ENCODE measurements at regions not wholly inside any gene's neighbourhood (a gene's known extent, or its start where the extent isn't known, plus 50 kb on each side); places are given as distances from the start of the nearest gene placed in this dataset.

DNA sequence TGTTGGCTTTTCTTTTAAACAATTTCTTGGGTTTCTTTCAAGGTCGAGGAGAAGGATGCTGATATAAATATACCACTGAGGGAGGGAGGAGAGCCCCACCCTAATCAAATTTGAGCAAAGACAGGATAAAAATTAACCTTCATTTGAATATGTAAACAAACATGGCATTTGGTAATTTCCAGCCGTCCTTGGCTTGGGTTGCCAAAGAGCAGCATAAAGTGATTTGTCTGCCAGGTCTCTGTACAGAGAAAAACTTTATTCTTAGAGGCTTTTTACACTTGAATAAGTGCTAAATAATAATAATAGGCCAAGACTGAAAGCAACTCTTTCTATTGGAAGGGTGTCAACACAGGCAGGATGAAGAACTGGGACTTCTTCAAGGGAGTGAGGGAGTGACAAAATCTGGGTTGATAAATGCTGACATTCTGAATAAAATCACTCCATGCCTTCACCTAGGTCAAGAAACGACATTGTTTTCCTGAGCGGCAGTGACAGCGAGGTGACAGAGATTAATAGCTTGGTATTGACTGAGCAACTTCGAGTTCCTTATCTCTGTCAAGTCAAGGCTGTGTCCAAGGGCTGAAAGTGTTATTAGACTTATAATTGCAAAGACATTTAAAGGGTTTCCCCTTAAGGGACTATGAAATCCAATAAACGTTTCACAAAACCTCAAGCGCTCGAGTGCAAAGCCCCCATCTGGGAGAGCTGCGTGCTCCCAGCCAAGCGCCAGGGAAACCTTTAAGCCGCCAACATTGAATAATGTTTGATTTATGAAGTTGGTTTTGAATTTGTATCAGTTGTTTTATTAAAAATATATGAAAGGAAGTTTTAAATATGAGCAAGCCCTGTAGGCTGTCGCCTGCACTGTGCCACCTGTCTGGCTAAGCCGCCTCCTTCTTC, 269.5 kb upstream of the N4BP1 start:
- no peak for DNase-seq
- H3K36me3 Mint-ChIP-seq (ENCODE audit: low read depth): no peaks in the 10 kb centered on the region
- no peaks in the 10 kb centered on the region for H3K9me3 Mint-ChIP-seq
- ChIA-PET POLR2A (no interaction called here), CTCF (no interaction called here)
- H3K4me3 Mint-ChIP-seq: no peak overlapping the region
- H3K27ac Mint-ChIP-seq: no peak overlapping the region
- H3K4me1 Mint-ChIP-seq: no peaks in the 10 kb centered on the region
- H3K27me3 Mint-ChIP-seq: no peaks in the 10 kb centered on the region

DNA sequence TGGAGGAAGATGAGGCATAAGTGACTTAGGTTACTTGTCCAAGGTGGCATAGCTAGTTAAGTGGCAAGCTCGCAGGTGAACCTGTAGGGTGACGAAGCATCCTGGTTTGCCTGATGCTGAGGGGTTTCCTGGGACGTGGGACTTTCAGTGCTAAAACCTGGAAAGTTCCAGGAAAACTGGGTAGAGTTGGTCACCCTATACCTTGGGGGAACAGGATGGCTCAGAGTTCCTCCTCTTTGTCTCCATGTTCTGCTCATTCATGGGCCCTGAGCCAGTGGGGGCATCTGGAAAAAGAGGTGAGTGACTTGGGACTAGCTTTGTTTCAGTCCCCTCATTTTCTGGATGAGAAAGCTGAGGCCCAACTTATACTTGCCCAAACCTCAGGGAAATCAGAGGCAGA, 268.0 kb upstream of the N4BP1 start:
- DNase-seq: no peak
- ChIA-PET POLR2A (no interaction called here), CTCF (no interaction called here)
- no peaks in the 10 kb centered on the region for H3K9me3 Mint-ChIP-seq
- H3K36me3 Mint-ChIP-seq (ENCODE audit: low read depth): no peaks in the 10 kb centered on the region
- no peaks in the 10 kb centered on the region for H3K4me1 Mint-ChIP-seq
- no peak overlapping the region for H3K27ac Mint-ChIP-seq
- H3K27me3 Mint-ChIP-seq: no peaks in the 10 kb centered on the region
- no peak overlapping the region for H3K4me3 Mint-ChIP-seq

- no peaks in the 10 kb centered on the region for H3K36me3 Mint-ChIP-seq (ENCODE audit: low read depth)
- no peak overlapping the region for H3K4me3 Mint-ChIP-seq
- DNase-seq: no peak
- ChIA-PET POLR2A (no interaction called here), CTCF (no interaction called here)
- no peaks in the 10 kb centered on the region for H3K27me3 Mint-ChIP-seq
- peaks cover 6% of the 10 kb centered on the region for H3K9me3 Mint-ChIP-seq
- no peak overlapping the region for H3K27ac Mint-ChIP-seq
- H3K4me1 Mint-ChIP-seq: no peaks in the 10 kb centered on the region
Measured at GRCh38 chr16:48870141-48870540, 260.2 kb upstream of the N4BP1 start.

DNA sequence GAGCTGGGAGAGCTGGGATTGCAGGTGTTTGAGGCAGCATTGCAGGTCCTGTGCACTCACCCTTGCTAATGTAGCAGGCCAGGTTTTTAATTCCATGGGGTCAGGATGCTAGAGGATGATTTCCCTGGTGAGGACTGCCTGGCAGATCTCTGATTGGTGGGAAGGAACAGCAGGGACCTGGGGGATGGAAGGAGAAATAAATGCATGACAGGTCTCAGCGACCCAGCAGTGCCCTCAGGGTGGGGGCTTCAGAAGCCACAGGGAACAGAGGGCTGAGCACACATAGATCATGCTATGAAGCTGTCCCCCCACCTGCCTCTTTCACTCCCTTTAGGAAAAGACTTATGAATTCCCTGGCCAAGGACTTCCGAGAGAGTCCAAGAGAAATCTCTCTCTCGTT, 255.5 kb upstream of the N4BP1 start:
- POLR2A ChIA-PET: no interaction called here
- peaks cover 13% of the 10 kb centered on the region for H3K9me3 Mint-ChIP-seq
- no peak for DNase-seq
- no peaks in the 10 kb centered on the region for H3K27me3 Mint-ChIP-seq
- no peaks in the 10 kb centered on the region for H3K36me3 Mint-ChIP-seq (ENCODE audit: low read depth)
- H3K4me3 Mint-ChIP-seq: no peak overlapping the region
- CTCF ChIA-PET: no interaction called here
- no peak overlapping the region for H3K27ac Mint-ChIP-seq
- H3K4me1 Mint-ChIP-seq: no peaks in the 10 kb centered on the region

DNA sequence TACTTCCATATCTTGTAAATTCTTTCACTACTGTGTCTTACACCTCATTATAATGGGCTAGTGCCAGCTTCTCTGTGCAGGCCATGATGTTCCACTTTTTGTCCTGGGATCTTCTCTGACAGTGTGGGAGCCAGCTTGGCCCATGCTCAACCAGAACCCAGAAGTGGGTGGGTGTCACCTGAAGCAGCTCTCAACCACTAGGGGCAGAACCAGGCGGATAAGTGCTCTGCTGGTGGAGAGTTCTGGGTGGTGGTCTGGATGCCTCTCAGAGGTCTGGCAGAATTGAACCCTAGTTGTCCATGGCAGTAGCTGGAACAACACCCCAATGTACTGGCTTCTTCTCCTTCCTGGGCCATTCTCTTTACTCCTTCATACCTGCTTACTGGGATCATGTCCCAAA, 254.1 kb upstream of the N4BP1 start:
- ChIA-PET CTCF (no interaction called here), POLR2A (no interaction called here)
- no peak for DNase-seq
- Mint-ChIP-seq H3K36me3 (ENCODE audit: low read depth) (no peaks in the 10 kb centered on the region), H3K27me3 (no peaks in the 10 kb centered on the region), H3K9me3 (peaks cover 13% of the 10 kb centered on the region), H3K27ac (no peak overlapping the region), H3K4me1 (no peaks in the 10 kb centered on the region), H3K4me3 (no peak overlapping the region)

DNA sequence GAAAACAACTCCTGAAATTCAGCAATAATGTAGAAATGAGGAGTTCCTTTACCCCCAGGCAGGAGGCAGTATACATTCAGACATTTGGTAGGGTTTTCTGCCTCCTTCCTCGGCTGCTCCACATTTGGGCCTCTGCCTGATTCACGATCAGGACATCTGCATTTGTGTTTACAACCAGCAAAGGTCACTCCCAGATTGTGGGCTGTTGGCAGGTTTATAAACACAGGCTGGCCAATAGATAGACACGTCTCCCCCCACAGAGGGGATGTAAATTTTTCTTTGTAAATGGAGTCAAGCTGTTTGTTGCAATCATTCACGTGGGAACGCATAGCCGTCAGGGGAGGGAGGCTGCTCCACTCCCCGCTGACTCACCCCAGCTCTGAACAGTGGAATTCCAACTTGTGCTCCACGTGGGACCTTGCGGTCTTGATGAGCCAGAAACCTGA, 252.1 kb upstream of the N4BP1 start:
- ChIA-PET POLR2A (interaction anchor here (1.0 kb wide), 1 partner anchor 33 kb away, joined by 3 read pairs; no protein-coding TSS in a partner anchor), CTCF (no interaction called here)
- no peak overlapping the region for H3K27ac Mint-ChIP-seq
- no peaks in the 10 kb centered on the region for H3K36me3 Mint-ChIP-seq (ENCODE audit: low read depth)
- no peaks in the 10 kb centered on the region for H3K27me3 Mint-ChIP-seq
- DNase-seq: no peak
- no peak overlapping the region for H3K4me3 Mint-ChIP-seq
- no peaks in the 10 kb centered on the region for H3K4me1 Mint-ChIP-seq
- H3K9me3 Mint-ChIP-seq: peaks cover 7% of the 10 kb centered on the region

GRCh38 chr16:48860341-48860740, 250.4 kb upstream of the N4BP1 start:
- H3K9me3 Mint-ChIP-seq: peaks cover 7% of the 10 kb centered on the region
- no peaks in the 10 kb centered on the region for H3K36me3 Mint-ChIP-seq (ENCODE audit: low read depth)
- H3K27ac Mint-ChIP-seq: no peak overlapping the region
- POLR2A ChIA-PET: no interaction called here
- DNase-seq: no peak
- no peaks in the 10 kb centered on the region for H3K4me1 Mint-ChIP-seq
- no peaks in the 10 kb centered on the region for H3K27me3 Mint-ChIP-seq
- CTCF ChIA-PET: no interaction called here
- no peak overlapping the region for H3K4me3 Mint-ChIP-seq

DNA sequence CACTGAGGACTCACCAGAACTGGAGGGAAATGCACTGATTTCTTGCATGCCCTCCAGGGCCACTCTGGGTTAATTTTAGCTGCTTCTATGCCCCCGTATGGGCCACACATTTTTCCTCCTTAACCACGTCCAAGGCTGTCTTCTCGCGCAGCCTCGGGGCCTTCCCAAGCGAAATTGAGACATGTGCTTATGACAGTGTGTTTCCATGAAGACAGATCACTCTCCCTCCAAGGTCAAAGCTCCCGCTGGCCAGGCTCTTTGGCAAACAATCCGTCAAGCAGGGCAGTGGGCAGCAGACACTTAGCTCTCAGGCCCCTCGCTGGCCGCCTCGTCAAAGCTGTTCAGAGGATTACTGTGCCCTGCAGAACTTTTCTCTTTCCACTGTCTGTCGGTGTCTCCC, 243.0 kb upstream of the N4BP1 start:
- H3K36me3 Mint-ChIP-seq (ENCODE audit: low read depth): no peaks in the 10 kb centered on the region
- no peaks in the 10 kb centered on the region for H3K27me3 Mint-ChIP-seq
- H3K4me3 Mint-ChIP-seq: no peak overlapping the region
- no peak for DNase-seq
- CTCF ChIA-PET: no interaction called here
- H3K9me3 Mint-ChIP-seq: peaks cover 2% of the 10 kb centered on the region
- no peaks in the 10 kb centered on the region for H3K4me1 Mint-ChIP-seq
- H3K27ac Mint-ChIP-seq: no peak overlapping the region
- POLR2A ChIA-PET: no interaction called here

DNA sequence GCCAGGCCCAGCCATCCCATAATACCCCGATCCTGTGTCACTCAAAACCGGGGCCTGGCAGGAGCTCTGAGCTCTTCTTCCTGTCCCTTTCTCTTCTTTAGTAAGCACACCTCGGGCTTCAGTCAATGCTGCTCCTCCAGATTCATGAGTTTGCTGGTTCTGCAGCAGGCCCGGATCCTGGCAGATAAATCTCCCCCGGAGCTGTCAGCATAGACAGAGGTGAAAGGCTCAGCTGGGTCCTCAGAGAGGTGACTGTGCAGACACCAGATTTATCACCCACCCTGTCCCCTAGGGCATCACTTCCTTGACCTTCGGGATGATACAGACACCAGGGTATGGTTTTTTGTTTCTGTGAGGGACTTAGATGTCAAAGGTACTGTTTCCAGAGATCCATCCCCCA, 242.5 kb upstream of the N4BP1 start:
- H3K4me1 Mint-ChIP-seq: no peaks in the 10 kb centered on the region
- POLR2A ChIA-PET: no interaction called here
- CTCF ChIA-PET: no interaction called here
- H3K9me3 Mint-ChIP-seq: peaks cover 2% of the 10 kb centered on the region
- no peak overlapping the region for H3K27ac Mint-ChIP-seq
- no peak overlapping the region for H3K4me3 Mint-ChIP-seq
- no peaks in the 10 kb centered on the region for H3K27me3 Mint-ChIP-seq
- no peaks in the 10 kb centered on the region for H3K36me3 Mint-ChIP-seq (ENCODE audit: low read depth)
- no peak for DNase-seq

GRCh38 chr16:48850097-48850770, 240.3 kb upstream of the N4BP1 start:
- no peak for DNase-seq
- Mint-ChIP-seq H3K4me3 (no peak overlapping the region), H3K36me3 (ENCODE audit: low read depth) (no peaks in the 10 kb centered on the region), H3K27me3 (no peaks in the 10 kb centered on the region), H3K4me1 (no peaks in the 10 kb centered on the region), H3K9me3 (peaks cover 2% of the 10 kb centered on the region), H3K27ac (no peak overlapping the region)
- POLR2A ChIA-PET: no interaction called here
- CTCF ChIA-PET: no interaction called here

DNA sequence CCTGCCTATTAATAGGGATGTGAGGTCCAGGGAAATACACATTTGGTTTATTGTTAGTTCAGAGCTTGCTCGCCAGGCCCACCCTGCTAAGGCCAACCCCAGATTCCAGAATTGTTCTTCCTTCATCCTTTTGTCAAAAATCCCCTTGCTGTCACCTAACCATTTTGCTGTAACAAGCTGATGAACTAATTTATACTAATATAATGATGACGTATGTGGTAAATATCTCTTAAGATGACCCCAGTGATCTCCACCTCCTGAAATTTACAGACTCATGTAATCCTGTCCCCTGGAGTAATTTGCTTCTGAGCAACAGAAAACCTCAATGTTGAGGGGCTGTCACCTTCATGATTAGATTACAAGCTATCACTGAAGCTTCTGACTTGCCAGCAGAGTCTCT, 236.3 kb upstream of the N4BP1 start:
- H3K4me1 Mint-ChIP-seq: no peaks in the 10 kb centered on the region
- DNase-seq: no peak
- H3K36me3 Mint-ChIP-seq (ENCODE audit: low read depth): no peaks in the 10 kb centered on the region
- H3K27me3 Mint-ChIP-seq: no peaks in the 10 kb centered on the region
- peaks cover 2% of the 10 kb centered on the region for H3K9me3 Mint-ChIP-seq
- H3K4me3 Mint-ChIP-seq: no peak overlapping the region
- H3K27ac Mint-ChIP-seq: no peak overlapping the region
- POLR2A ChIA-PET: no interaction called here
- CTCF ChIA-PET: no interaction called here

GRCh38 chr16:48845261-48845660, 235.3 kb upstream of the N4BP1 start:
- H3K4me3 Mint-ChIP-seq: no peak overlapping the region
- CTCF ChIA-PET: no interaction called here
- peaks cover 2% of the 10 kb centered on the region for H3K9me3 Mint-ChIP-seq

DNA sequence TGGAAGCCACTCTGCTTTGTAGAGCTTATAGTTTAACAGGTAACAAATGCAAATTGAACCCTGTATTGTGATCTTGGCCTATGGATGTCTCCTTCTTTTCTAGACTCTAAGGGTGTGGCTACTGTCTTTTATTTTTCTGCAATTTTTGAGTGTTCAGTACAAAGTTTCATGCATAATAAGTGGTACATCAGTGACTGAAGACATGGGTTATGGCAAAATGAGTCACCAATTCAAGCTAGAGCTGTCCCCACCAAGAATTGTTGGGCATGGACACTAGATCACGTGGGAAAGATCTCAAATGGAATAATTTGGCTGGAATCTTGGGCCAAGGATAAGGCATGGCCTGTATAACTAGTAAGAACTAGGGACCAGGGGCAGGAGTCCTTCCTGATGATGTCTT, 228.4 kb upstream of the N4BP1 start:
- no peaks in the 10 kb centered on the region for H3K9me3 Mint-ChIP-seq
- POLR2A ChIA-PET: no interaction called here

More at GRCh38 chr16:48845261-48845660, 235.3 kb upstream of the N4BP1 start:
- Mint-ChIP-seq H3K27me3 (no peaks in the 10 kb centered on the region), H3K27ac (no peak overlapping the region), H3K36me3 (ENCODE audit: low read depth) (no peaks in the 10 kb centered on the region), H3K4me1 (no peaks in the 10 kb centered on the region)
- POLR2A ChIA-PET: no interaction called here
- no peak for DNase-seq

GRCh38 chr16:48836636-48837035, 226.7 kb upstream of the N4BP1 start:
- POLR2A ChIA-PET: no interaction called here
- no peaks in the 10 kb centered on the region for H3K4me1 Mint-ChIP-seq
- CTCF ChIA-PET: no interaction called here
- DNase-seq: no peak
- H3K36me3 Mint-ChIP-seq (ENCODE audit: low read depth): no peaks in the 10 kb centered on the region
- no peak overlapping the region for H3K27ac Mint-ChIP-seq
- H3K27me3 Mint-ChIP-seq: no peaks in the 10 kb centered on the region
- no peaks in the 10 kb centered on the region for H3K9me3 Mint-ChIP-seq
- no peak overlapping the region for H3K4me3 Mint-ChIP-seq

More for the DNA sequence above, 228.4 kb upstream of the N4BP1 start:
- Mint-ChIP-seq H3K27me3 (no peaks in the 10 kb centered on the region), H3K36me3 (ENCODE audit: low read depth) (no peaks in the 10 kb centered on the region), H3K4me3 (no peak overlapping the region), H3K4me1 (no peaks in the 10 kb centered on the region), H3K27ac (no peak overlapping the region)
- DNase-seq: no peak
- CTCF ChIA-PET: no interaction called here
